NB4 (cell line): ENCODE measurements at regions not wholly inside any gene's neighbourhood (a gene's known extent, or its start where the extent isn't known, plus 50 kb on each side); places are given as distances from the start of the nearest gene placed in this dataset.
"Not testable (repeated sequence)": the region's sequence is repeated elsewhere in the genome, so short reads cannot be mapped to it uniquely, and the experiment has no call there.

Experiments used
- DNase-seq: peaks from one replicate; pipeline ENCODE4 v3.0.0; 2010; ENCODE audit warnings: low read depth
- H3K4me3 ChIP-seq: one replicate; pipeline ENCODE4 v1.5.1; 2011; ENCODE audit warnings: mild to moderate bottlenecking, low read depth, low read length, moderate library complexity
- MYC ChIP-seq: IDR thresholded peaks from 2 replicates; pipeline ENCODE4 v1.6.1; 2011; ENCODE audit warnings: low read depth, low read length
- POLR2A ChIP-seq: IDR thresholded peaks from 2 replicates; pipeline ENCODE4 v1.6.1; 2011; ENCODE audit warnings: mild to moderate bottlenecking; ENCODE audit not compliant: insufficient read length; ENCODE audit errors: extremely low read depth
- TF ChIP-seq, protein P1 (sequence below): IDR thresholded peaks from one replicate; pipeline ENCODE4 v1.5.1; 2012; ENCODE audit warnings: low read depth, low read length
- TF ChIP-seq, protein P2 (sequence below): IDR thresholded peaks from 2 replicates; pipeline ENCODE4 v1.6.1; 2011; ENCODE audit warnings: low read depth, low read length

DNA sequence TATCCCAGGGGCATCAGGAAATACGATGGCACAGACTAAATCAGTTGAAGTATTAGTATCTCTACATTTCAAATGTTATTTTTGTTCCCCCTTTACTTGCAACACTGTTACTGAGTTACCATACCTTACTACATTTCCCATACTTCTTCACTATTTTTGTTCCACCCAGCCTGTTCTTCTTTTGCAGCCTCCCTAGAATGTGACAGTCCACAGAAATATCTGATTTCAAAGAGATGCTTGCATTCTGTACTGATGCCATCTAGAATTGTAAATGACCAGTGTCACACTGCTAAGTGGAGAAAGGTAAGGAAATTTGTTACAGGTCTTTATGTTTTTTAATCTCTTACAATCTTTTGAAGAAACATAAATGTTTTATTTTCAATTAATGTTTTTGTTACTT is 279.9 kb downstream of the CCER1 start:
- H3K4me3 ChIP-seq, result no peak overlapping the region
- no peak for DNase-seq
- TF ChIP-seq, protein P1, sequence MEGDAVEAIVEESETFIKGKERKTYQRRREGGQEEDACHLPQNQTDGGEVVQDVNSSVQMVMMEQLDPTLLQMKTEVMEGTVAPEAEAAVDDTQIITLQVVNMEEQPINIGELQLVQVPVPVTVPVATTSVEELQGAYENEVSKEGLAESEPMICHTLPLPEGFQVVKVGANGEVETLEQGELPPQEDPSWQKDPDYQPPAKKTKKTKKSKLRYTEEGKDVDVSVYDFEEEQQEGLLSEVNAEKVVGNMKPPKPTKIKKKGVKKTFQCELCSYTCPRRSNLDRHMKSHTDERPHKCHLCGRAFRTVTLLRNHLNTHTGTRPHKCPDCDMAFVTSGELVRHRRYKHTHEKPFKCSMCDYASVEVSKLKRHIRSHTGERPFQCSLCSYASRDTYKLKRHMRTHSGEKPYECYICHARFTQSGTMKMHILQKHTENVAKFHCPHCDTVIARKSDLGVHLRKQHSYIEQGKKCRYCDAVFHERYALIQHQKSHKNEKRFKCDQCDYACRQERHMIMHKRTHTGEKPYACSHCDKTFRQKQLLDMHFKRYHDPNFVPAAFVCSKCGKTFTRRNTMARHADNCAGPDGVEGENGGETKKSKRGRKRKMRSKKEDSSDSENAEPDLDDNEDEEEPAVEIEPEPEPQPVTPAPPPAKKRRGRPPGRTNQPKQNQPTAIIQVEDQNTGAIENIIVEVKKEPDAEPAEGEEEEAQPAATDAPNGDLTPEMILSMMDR, result no peak
- no peak for TF ChIP-seq POLR2A
- TF ChIP-seq, protein P2, sequence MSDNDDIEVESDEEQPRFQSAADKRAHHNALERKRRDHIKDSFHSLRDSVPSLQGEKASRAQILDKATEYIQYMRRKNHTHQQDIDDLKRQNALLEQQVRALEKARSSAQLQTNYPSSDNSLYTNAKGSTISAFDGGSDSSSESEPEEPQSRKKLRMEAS, result no peak
- no peak for TF ChIP-seq MYC

DNA sequence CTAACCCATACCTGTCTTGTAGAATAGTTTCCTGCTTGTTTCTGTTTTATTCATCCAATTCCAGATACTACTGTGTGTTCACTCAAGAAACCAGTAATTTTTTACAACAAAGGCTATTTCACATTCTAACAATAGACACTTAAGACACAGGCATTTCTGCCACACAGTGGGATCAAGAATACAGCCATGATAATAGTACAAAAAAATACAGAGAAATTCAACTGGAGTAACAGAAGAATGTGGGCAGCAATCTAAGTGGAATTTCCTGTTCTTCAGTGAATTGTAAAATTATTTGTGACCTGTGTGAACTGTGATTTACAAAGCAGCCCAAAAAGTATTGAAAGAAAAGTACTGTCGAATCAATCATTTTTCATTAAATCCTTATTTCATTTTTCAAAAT is 282.9 kb downstream of the CCER1 start:
- H3K4me3 ChIP-seq, result no peak overlapping the region
- TF ChIP-seq POLR2A (no peak), MYC (no peak)
- no peak for DNase-seq

DNA sequence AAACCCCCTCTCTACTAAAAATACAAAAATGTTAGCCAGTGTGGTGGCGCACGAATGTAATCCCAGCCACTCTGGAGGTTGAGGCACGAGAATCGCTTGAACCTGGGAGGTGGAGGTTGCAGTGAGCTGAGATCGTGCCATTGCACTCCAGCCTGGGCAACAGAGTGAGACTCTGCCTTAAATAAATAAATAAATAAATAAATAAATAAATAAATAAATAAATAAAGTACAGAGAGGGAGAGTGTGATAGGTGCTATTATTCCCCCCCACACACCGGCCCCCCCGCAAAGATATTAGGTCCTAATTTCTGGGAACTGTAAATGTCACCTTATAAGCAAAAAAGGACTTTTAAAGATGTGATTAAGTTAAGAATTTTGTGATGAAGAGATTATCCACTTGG is 291.0 kb downstream of the CCER1 start:
- DNase-seq, H3K4me3 ChIP-seq: not testable (repeated sequence)

DNA sequence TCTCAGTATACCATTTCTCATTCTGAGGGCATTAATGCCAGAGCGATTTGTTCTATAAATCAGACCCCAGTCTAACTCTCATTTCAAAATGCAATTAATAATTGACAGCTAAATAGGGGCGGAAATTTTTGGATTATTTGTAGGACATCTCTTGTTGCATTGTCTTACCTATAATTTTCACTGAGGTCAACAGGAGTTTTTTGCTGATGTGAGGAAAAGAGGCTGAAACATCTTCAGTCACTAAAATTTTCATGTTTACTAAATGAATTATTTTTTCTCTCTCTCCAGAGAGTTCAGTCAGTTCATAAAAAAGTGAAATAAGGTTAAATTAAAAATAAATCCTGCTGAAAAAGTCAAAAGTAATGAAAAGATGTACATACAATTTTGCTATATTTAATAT is 295.9 kb downstream of the CCER1 start:
- TF ChIP-seq POLR2A (no peak), MYC (no peak)
- TF ChIP-seq, protein P1, result no peak
- TF ChIP-seq, protein P2, result no peak
- no peak overlapping the region for H3K4me3 ChIP-seq
- DNase-seq, result no peak

DNA sequence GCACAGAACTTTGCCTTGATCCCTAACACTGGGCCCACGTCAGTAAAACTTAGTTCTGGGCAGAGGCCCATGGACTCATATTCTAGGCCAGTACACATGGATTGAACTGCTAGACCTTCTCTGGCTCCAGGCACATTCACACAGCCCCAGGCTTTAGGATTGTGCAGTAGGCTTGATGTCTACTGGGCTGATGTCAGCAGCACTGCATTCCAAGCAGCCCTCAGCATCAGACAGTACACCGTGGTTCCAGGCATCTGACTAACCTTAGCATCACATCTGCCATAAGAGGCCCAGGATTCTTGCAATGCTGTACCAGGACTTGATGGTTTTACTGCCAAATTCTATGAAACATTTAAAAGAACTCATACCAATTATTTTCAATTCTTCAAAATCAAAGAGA is 301.9 kb downstream of the CCER1 start:
- H3K4me3 ChIP-seq, result no peak overlapping the region
- DNase-seq, result no peak
- TF ChIP-seq MYC (no peak), POLR2A (no peak)
- TF ChIP-seq, protein P2, result no peak
- TF ChIP-seq, protein P1, result no peak

DNA sequence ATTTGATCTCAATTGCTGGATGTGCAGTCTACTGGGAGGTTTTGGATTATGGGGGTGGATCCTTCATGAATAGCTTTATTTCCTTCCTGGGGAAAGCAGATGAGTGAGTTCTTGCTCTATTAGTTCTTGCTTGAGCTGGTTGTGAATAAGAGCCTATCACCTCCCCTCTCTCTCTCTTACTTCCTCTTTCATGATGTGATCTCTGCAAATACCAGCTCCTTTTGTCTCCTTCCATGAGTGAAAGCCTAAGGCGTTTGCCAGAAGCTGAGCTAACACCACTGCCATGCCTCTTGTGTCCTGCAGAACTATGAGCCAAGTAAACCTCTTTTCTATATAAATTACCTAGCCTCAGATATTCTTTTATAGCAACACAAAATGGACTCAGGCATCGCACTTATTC is 302.7 kb downstream of the CCER1 start:
- no peak overlapping the region for H3K4me3 ChIP-seq
- peak; percentile 15 for DNase-seq
- TF ChIP-seq, protein P1, result no peak
- no peak for TF ChIP-seq MYC
- TF ChIP-seq, protein P2, result no peak
- no peak for TF ChIP-seq POLR2A

DNA sequence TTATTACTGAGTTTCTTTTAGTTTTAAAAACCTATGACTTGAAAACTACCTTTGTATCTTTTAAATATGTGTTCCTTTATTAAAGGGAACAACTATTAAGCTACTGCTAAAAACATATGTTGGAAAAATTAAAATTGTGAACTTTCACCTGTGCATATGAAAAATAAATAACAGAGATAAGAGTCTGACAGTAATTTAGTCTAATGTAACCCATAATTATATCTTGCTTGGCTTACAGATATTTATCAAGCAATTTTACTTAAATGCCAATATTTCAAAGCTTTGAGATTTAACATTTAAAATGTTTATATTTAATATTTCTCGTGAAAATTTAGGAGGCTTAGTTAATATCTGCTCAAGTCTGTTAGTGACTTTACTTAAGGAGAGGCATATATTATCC is 309.8 kb downstream of the CCER1 start:
- H3K4me3 ChIP-seq, result no peak overlapping the region
- no peak for DNase-seq
- TF ChIP-seq, protein P2, result no peak
- TF ChIP-seq, protein P1, result no peak
- TF ChIP-seq MYC, result no peak
- no peak for TF ChIP-seq POLR2A
